Liver (tissue), 8 donors: ENCODE measurements at regions not wholly inside any gene's neighbourhood (a gene's known extent, or its start where the extent isn't known, plus 50 kb on each side); places are given as distances from the start of the nearest gene placed in this dataset.

Experiments
- DNase-seq: peaks from one replicate; pipeline ENCODE4 v3.0.0-alpha.2; 2017; ENCODE audit warnings: low spot score
- H3K27ac ChIP-seq, 2 donors: one replicate each; pipeline ENCODE4 v1.7.0; 2013; ENCODE audit warnings: inconsistent platforms in 2 of 2, low read length in 2 of 2, control low read depth in 1 of 2, low read depth in 1 of 2, mild to moderate bottlenecking in 1 of 2
- H3K27me3 ChIP-seq, 4 donors: one replicate each; pipeline versions ENCODE4 v1.6.1 to v1.7.0; 2013; ENCODE audit warnings: low read length in 3 of 4, inconsistent platforms in 1 of 4, mild to moderate bottlenecking in 1 of 4, moderate library complexity in 1 of 4; ENCODE audit not compliant: control insufficient read depth in 4 of 4, insufficient read depth in 4 of 4
- H3K36me3 ChIP-seq, 4 donors: one replicate each; pipeline versions ENCODE4 v1.6.1 to v1.7.0; 2013; ENCODE audit warnings: low read length in 3 of 4, mild to moderate bottlenecking in 3 of 4, low read depth in 1 of 4, moderate library complexity in 1 of 4; ENCODE audit not compliant: control insufficient read depth in 4 of 4, insufficient read depth in 3 of 4
- H3K4me1 ChIP-seq, 4 donors: one replicate each; pipeline versions ENCODE4 v1.6.1 to v1.7.0; 2013; ENCODE audit warnings: low read length in 3 of 4, mild to moderate bottlenecking in 3 of 4, moderate library complexity in 1 of 4; ENCODE audit not compliant: control insufficient read depth in 4 of 4, insufficient read depth in 4 of 4
- H3K4me3 ChIP-seq, 3 donors: one replicate each; pipeline versions ENCODE4 v1.6.1 to v1.7.0; 2013; ENCODE audit warnings: low read length in 3 of 3, control low read depth in 1 of 3, low read depth in 1 of 3, mild to moderate bottlenecking in 1 of 3
- H3K9ac ChIP-seq, 2 donors: one replicate each; pipeline ENCODE4 v1.7.0; 2013; ENCODE audit warnings: low read length in 2 of 2, mild to moderate bottlenecking in 2 of 2, moderate library complexity in 2 of 2, control low read depth in 1 of 2, low read depth in 1 of 2
- H3K9me3 ChIP-seq, 4 donors: one replicate each; pipeline versions ENCODE4 v1.6.1 to v1.7.0; 2013; ENCODE audit warnings: low read length in 3 of 4; ENCODE audit not compliant: control insufficient read depth in 4 of 4
- EGR1 ChIP-seq, 2 donors: IDR thresholded peaks; 2 replicates each; pipeline ENCODE4 v1.6.1; 2016 to 2018; ENCODE audit warnings: antibody characterized with exemption in 2 of 2, low read depth in 2 of 2
- FOXA1 ChIP-seq: IDR thresholded peaks from 2 replicates; pipeline ENCODE4 v1.6.1; 2016; ENCODE audit warnings: antibody characterized with exemption
- FOXA2 ChIP-seq: IDR thresholded peaks from 2 replicates; pipeline ENCODE4 v1.6.1; 2016; ENCODE audit warnings: antibody characterized with exemption
- GABPA ChIP-seq, 2 donors: IDR thresholded peaks in 1 of 2; conservative IDR thresholded peaks in 1 of 2; 2 replicates each; pipeline ENCODE4 v1.6.1; 2016; ENCODE audit warnings: antibody characterized with exemption in 2 of 2, mild to moderate bottlenecking in 1 of 2, moderate library complexity in 1 of 2
- HNF4A ChIP-seq, 2 donors: conservative IDR thresholded peaks; 2 replicates each; pipeline ENCODE4 v1.6.1; 2016; ENCODE audit warnings: antibody characterized with exemption in 2 of 2, mild to moderate bottlenecking in 2 of 2
- HNF4G ChIP-seq: IDR thresholded peaks from 2 replicates; pipeline ENCODE4 v1.6.1; 2016; ENCODE audit warnings: antibody characterized with exemption
- JUND ChIP-seq, 2 donors: IDR thresholded peaks; 2 replicates each; pipeline ENCODE4 v1.6.1; 2016; ENCODE audit warnings: antibody characterized with exemption in 2 of 2
- NR2F2 ChIP-seq: IDR thresholded peaks from 2 replicates; pipeline ENCODE4 v1.6.1; 2016; ENCODE audit warnings: antibody characterized with exemption
- RAD21 ChIP-seq, 2 donors: IDR thresholded peaks; 2 replicates each; pipeline ENCODE4 v1.6.1; 2016; ENCODE audit warnings: antibody characterized with exemption in 2 of 2, mild to moderate bottlenecking in 2 of 2
- RXRA ChIP-seq, 2 donors: IDR thresholded peaks; 2 replicates each; pipeline ENCODE4 v1.6.1; 2017 to 2018; ENCODE audit warnings: antibody characterized with exemption in 2 of 2, mild to moderate bottlenecking in 1 of 2
- SP1 ChIP-seq: IDR thresholded peaks from 2 replicates; pipeline ENCODE4 v1.6.1; 2018; ENCODE audit warnings: antibody characterized with exemption, mild to moderate bottlenecking
- TAF1 ChIP-seq: conservative IDR thresholded peaks from 2 replicates; pipeline ENCODE4 v1.6.1; 2016; ENCODE audit warnings: antibody characterized with exemption, mild to moderate bottlenecking
- YY1 ChIP-seq: IDR thresholded peaks from 2 replicates; pipeline ENCODE4 v1.6.1; 2016; ENCODE audit warnings: antibody characterized with exemption, mild to moderate bottlenecking
- WGBS: extraction: QIAGEN DNeasy Blood & Tissue Kit; methylation state at CpG from one replicate; pipeline ENCODE4 v1.1.7; 2013; 5-methylcytosine and 5-hydroxymethylcytosine counted together
- TF ChIP-seq, protein P1 (sequence below): IDR thresholded peaks from 2 replicates; pipeline ENCODE4 v1.6.1; 2016; ENCODE audit warnings: antibody characterized with exemption
- TF ChIP-seq, protein P2 (sequence below): IDR thresholded peaks from 2 replicates; pipeline ENCODE4 v1.6.1; 2016; ENCODE audit warnings: antibody characterized with exemption
- TF ChIP-seq, protein P3 (sequence below): fragments of 150-350 bp; IDR thresholded peaks from 2 replicates; pipeline ENCODE4 v1.5.1; 2017; ENCODE audit warnings: improper control_type of control experiment, low read depth, low read length; ENCODE audit not compliant: missing input control
- TF ChIP-seq, protein P4 (sequence below): IDR thresholded peaks from 2 replicates; pipeline ENCODE4 v1.6.1; 2016; ENCODE audit warnings: antibody characterized with exemption, mild to moderate bottlenecking
- TF ChIP-seq, protein P5 (sequence below): IDR thresholded peaks from 2 replicates; pipeline ENCODE4 v1.6.1; 2016; ENCODE audit warnings: antibody characterized with exemption
- donor health status: healthy.
- donor health status: healthy.
- donor health status: healthy.
- donor health status: healthy.
- donor health status: healthy.

DNA sequence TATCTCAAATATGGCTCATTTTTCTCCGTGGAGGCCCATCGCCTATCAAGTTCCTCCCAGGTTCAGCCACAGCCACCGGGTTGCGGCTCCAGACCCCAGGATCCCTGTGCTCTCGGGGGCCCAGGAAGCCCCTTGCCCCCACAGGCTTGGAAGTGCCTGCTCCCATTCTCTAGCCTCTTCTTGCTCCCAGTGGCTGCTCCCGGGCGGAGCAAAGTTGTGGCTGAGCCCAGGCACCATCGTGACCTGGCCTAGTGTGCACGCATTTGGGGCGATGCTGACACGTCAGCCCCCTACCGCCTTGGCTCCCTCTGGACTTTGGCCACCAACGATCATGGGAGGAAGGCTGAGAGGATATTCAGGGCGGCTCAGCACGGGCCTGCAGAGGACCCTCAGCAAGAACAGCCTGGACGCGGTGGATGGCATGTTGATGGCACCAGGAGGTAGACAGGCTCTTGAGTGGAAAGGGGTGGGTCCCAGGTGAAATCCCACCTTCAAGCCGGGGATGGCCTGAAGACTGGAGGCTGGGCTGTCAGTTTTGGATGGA lies 419.4 kb upstream of the AGA start:
- Histone ChIP-seq H3K9ac (no peak overlapping the region), H3K27ac (no peak overlapping the region), H3K4me3 (no peak overlapping the region), H3K4me1 (no peaks in the 10 kb centered on the region), H3K9me3 (no peaks in the 10 kb centered on the region), H3K27me3 (peaks cover 0 to 3% (median 0%) of the 10 kb centered on the region in 4 donors), H3K36me3 (no peaks in the 10 kb centered on the region)
- TF ChIP-seq, protein P1, sequence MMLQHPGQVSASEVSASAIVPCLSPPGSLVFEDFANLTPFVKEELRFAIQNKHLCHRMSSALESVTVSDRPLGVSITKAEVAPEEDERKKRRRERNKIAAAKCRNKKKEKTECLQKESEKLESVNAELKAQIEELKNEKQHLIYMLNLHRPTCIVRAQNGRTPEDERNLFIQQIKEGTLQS: no peak
- no peak for TF ChIP-seq FOXA1
- TF ChIP-seq, protein P2, sequence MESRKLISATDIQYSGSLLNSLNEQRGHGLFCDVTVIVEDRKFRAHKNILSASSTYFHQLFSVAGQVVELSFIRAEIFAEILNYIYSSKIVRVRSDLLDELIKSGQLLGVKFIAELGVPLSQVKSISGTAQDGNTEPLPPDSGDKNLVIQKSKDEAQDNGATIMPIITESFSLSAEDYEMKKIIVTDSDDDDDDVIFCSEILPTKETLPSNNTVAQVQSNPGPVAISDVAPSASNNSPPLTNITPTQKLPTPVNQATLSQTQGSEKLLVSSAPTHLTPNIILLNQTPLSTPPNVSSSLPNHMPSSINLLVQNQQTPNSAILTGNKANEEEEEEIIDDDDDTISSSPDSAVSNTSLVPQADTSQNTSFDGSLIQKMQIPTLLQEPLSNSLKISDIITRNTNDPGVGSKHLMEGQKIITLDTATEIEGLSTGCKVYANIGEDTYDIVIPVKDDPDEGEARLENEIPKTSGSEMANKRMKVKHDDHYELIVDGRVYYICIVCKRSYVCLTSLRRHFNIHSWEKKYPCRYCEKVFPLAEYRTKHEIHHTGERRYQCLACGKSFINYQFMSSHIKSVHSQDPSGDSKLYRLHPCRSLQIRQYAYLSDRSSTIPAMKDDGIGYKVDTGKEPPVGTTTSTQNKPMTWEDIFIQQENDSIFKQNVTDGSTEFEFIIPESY: no peak
- no peak for TF ChIP-seq YY1
- TF ChIP-seq, protein P3, sequence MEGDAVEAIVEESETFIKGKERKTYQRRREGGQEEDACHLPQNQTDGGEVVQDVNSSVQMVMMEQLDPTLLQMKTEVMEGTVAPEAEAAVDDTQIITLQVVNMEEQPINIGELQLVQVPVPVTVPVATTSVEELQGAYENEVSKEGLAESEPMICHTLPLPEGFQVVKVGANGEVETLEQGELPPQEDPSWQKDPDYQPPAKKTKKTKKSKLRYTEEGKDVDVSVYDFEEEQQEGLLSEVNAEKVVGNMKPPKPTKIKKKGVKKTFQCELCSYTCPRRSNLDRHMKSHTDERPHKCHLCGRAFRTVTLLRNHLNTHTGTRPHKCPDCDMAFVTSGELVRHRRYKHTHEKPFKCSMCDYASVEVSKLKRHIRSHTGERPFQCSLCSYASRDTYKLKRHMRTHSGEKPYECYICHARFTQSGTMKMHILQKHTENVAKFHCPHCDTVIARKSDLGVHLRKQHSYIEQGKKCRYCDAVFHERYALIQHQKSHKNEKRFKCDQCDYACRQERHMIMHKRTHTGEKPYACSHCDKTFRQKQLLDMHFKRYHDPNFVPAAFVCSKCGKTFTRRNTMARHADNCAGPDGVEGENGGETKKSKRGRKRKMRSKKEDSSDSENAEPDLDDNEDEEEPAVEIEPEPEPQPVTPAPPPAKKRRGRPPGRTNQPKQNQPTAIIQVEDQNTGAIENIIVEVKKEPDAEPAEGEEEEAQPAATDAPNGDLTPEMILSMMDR: no peak
- TF ChIP-seq NR2F2: no peak
- no peak for TF ChIP-seq EGR1 (IDR thresholded peaks at IDR 0.05; ENCODE audit: low read depth in 2 of 2)
- no peak for TF ChIP-seq JUND (IDR thresholded peaks at IDR 0.05)
- no peak for TF ChIP-seq TAF1
- TF ChIP-seq, protein P4, sequence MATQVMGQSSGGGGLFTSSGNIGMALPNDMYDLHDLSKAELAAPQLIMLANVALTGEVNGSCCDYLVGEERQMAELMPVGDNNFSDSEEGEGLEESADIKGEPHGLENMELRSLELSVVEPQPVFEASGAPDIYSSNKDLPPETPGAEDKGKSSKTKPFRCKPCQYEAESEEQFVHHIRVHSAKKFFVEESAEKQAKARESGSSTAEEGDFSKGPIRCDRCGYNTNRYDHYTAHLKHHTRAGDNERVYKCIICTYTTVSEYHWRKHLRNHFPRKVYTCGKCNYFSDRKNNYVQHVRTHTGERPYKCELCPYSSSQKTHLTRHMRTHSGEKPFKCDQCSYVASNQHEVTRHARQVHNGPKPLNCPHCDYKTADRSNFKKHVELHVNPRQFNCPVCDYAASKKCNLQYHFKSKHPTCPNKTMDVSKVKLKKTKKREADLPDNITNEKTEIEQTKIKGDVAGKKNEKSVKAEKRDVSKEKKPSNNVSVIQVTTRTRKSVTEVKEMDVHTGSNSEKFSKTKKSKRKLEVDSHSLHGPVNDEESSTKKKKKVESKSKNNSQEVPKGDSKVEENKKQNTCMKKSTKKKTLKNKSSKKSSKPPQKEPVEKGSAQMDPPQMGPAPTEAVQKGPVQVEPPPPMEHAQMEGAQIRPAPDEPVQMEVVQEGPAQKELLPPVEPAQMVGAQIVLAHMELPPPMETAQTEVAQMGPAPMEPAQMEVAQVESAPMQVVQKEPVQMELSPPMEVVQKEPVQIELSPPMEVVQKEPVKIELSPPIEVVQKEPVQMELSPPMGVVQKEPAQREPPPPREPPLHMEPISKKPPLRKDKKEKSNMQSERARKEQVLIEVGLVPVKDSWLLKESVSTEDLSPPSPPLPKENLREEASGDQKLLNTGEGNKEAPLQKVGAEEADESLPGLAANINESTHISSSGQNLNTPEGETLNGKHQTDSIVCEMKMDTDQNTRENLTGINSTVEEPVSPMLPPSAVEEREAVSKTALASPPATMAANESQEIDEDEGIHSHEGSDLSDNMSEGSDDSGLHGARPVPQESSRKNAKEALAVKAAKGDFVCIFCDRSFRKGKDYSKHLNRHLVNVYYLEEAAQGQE: no peak
- no peak for TF ChIP-seq SP1
- no peak for TF ChIP-seq HNF4G
- TF ChIP-seq GABPA (IDR thresholded peaks at IDR 0.05 in 1 of 2, conservative IDR thresholded peaks at IDR 0.05 in 1 of 2): no peak
- no peak for TF ChIP-seq RAD21 (IDR thresholded peaks at IDR 0.05)
- TF ChIP-seq HNF4A (conservative IDR thresholded peaks at IDR 0.05): no peak
- TF ChIP-seq, protein P5, sequence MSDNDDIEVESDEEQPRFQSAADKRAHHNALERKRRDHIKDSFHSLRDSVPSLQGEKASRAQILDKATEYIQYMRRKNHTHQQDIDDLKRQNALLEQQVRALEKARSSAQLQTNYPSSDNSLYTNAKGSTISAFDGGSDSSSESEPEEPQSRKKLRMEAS: no peak
- TF ChIP-seq FOXA2: no peak
- no peak for TF ChIP-seq RXRA (IDR thresholded peaks at IDR 0.05)
- WGBS: 90% methylated on average over 18 of the region's 18 CpGs
- DNase-seq: no peak
